ENCODE measurements at regions not wholly inside any gene's neighbourhood (a gene's known extent, or its start where the extent isn't known, plus 50 kb on each side); places are given as distances from the start of the nearest gene placed in this dataset.

GRCh38 chr4:130820448-130820847, 1724.5 kb downstream of the C4orf33 start:
- H3K27me3 Mint-ChIP-seq (ENCODE audit: low read depth), result no peaks in the 10 kb centered on the region

GRCh38 chr4:130825284-130825683, 1729.3 kb downstream of the C4orf33 start:
- Mint-ChIP-seq H3K27me3 (ENCODE audit: low read depth) (no peaks in the 10 kb centered on the region), H3K36me3 (no peaks in the 10 kb centered on the region), H3K9me3 (no peaks in the 10 kb centered on the region), H3K4me3 (no peak overlapping the region), H3K4me1 (no peaks in the 10 kb centered on the region), H3K27ac (no peak overlapping the region)
- DNase-seq (ENCODE audit: low spot score in 2 of 2, unreplicated experiment in 2 of 2), result no peak
- no peak for TF ChIP-seq CTCF (IDR thresholded peaks at IDR 0.05; ENCODE audit: unreplicated experiment)

More at GRCh38 chr4:130820448-130820847, 1724.5 kb downstream of the C4orf33 start:
- Mint-ChIP-seq H3K27ac (no peak overlapping the region), H3K4me3 (no peak overlapping the region), H3K9me3 (peaks cover 12% of the 10 kb centered on the region), H3K36me3 (no peaks in the 10 kb centered on the region), H3K4me1 (no peaks in the 10 kb centered on the region)
- TF ChIP-seq CTCF (IDR thresholded peaks at IDR 0.05; ENCODE audit: unreplicated experiment), result no peak
- DNase-seq (ENCODE audit: low spot score in 2 of 2, unreplicated experiment in 2 of 2), result no peak

- Mint-ChIP-seq H3K4me3 (peak overlapping the region; percentile 16), H3K4me1 (peaks cover 7% of the 10 kb centered on the region), H3K9me3 (peaks cover 10% of the 10 kb centered on the region), H3K36me3 (no peaks in the 10 kb centered on the region), H3K27ac (peak overlapping the region; percentile 40), H3K27me3 (ENCODE audit: low read depth) (no peaks in the 10 kb centered on the region)
- no peak for TF ChIP-seq CTCF (IDR thresholded peaks at IDR 0.05; ENCODE audit: unreplicated experiment)
- DNase-seq (ENCODE audit: low spot score in 2 of 2, unreplicated experiment in 2 of 2), result no peak
Observed at GRCh38 chr4:130850019-130850524, 1754.1 kb downstream of the C4orf33 start.

- no peak for TF ChIP-seq CTCF (IDR thresholded peaks at IDR 0.05; ENCODE audit: unreplicated experiment)
- Mint-ChIP-seq H3K27me3 (ENCODE audit: low read depth) (no peaks in the 10 kb centered on the region), H3K27ac (no peak overlapping the region), H3K9me3 (peaks cover 10% of the 10 kb centered on the region), H3K4me1 (peaks cover 7% of the 10 kb centered on the region), H3K36me3 (no peaks in the 10 kb centered on the region), H3K4me3 (no peak overlapping the region)
- DNase-seq (ENCODE audit: low spot score in 2 of 2, unreplicated experiment in 2 of 2), result no peak
Observed at GRCh38 chr4:130851107-130851506, 1755.2 kb downstream of the C4orf33 start.

- DNase-seq (ENCODE audit: low spot score in 2 of 2, unreplicated experiment in 2 of 2), result no peak
- TF ChIP-seq CTCF (IDR thresholded peaks at IDR 0.05; ENCODE audit: unreplicated experiment), result no peak
- H3K4me1 Mint-ChIP-seq, result peaks cover 7% of the 10 kb centered on the region
- no peaks in the 10 kb centered on the region for H3K36me3 Mint-ChIP-seq
- no peak overlapping the region for H3K27ac Mint-ChIP-seq
- H3K27me3 Mint-ChIP-seq (ENCODE audit: low read depth), result no peaks in the 10 kb centered on the region
- H3K9me3 Mint-ChIP-seq, result peaks cover 10% of the 10 kb centered on the region
- no peak overlapping the region for H3K4me3 Mint-ChIP-seq
Observed at GRCh38 chr4:130851932-130852331, 1756.0 kb downstream of the C4orf33 start.

DNA sequence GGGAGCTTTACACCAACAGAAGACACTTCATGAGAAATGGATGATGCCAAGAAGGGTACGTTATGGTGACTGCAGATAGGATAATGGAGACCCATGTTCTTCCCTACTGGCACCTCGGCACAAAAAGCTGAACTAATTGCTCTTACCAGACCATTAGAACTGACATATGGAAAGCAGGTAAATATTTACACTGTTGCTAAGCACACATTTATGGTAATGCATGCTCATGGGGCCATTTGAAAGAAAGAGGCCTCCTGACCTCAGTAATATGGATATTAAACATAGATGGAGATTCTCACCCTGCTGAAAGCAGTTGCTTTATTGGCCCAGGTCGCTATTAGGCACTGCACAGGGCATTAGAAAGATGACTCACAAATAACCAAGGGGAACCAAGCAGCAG, 1759.6 kb downstream of the C4orf33 start:
- Mint-ChIP-seq H3K36me3 (no peaks in the 10 kb centered on the region), H3K9me3 (peaks cover 6% of the 10 kb centered on the region), H3K4me1 (no peaks in the 10 kb centered on the region), H3K27me3 (ENCODE audit: low read depth) (no peaks in the 10 kb centered on the region), H3K27ac (no peak overlapping the region), H3K4me3 (no peak overlapping the region)
- no peak for DNase-seq (ENCODE audit: low spot score in 2 of 2, unreplicated experiment in 2 of 2)
- TF ChIP-seq CTCF (IDR thresholded peaks at IDR 0.05; ENCODE audit: unreplicated experiment), result no peak
